Kidney epithelial cell (primary cell): ENCODE measurements at regions not wholly inside any gene's neighbourhood (a gene's known extent, or its start where the extent isn't known, plus 50 kb on each side); places are given as distances from the start of the nearest gene placed in this dataset.

Source experiments
- DNase-seq: peaks from one replicate; pipeline ENCODE4 v3.0.0-alpha.2; 2010; ENCODE audit warnings: low read depth
- H3K27me3 ChIP-seq: 2 replicates; pipeline ENCODE4 v1.6.0; 2011; ENCODE audit warnings: low read length; ENCODE audit not compliant: control insufficient read depth, insufficient read depth
- H3K36me3 ChIP-seq: 2 replicates; pipeline ENCODE4 v1.5.1; 2011; ENCODE audit warnings: low read length; ENCODE audit not compliant: control insufficient read depth, insufficient read depth
- H3K4me3 ChIP-seq: 2 replicates; pipeline ENCODE4 v1.5.1; 2011; ENCODE audit warnings: low read depth, mild to moderate bottlenecking, control low read depth, low read length
- CTCF ChIP-seq: IDR thresholded peaks from 2 replicates; pipeline ENCODE4 v1.5.1; 2011; ENCODE audit warnings: mild to moderate bottlenecking, moderate library complexity, low read length, control low read depth, inconsistent platforms; ENCODE audit not compliant: insufficient read depth, poor library complexity, severe bottlenecking

GRCh38 chr11:71136095-71136845, 116.1 kb downstream of the SHANK2 start:
- no peak for DNase-seq
- H3K27me3 ChIP-seq: no peaks in the 10 kb centered on the region
- H3K36me3 ChIP-seq: no peaks in the 10 kb centered on the region
- no peak for TF ChIP-seq CTCF
- no peak overlapping the region for H3K4me3 ChIP-seq

GRCh38 chr11:71135112-71135511, 117.3 kb downstream of the SHANK2 start:
- Histone ChIP-seq H3K36me3 (no peaks in the 10 kb centered on the region), H3K4me3 (no peak overlapping the region), H3K27me3 (no peaks in the 10 kb centered on the region)
- TF ChIP-seq CTCF: no peak
- DNase-seq: no peak

GRCh38 chr11:71133946-71134345, 118.4 kb downstream of the SHANK2 start:
- H3K27me3 ChIP-seq: no peaks in the 10 kb centered on the region
- no peak for TF ChIP-seq CTCF
- H3K36me3 ChIP-seq: no peaks in the 10 kb centered on the region
- H3K4me3 ChIP-seq: no peak overlapping the region
- DNase-seq: no peak

- Histone ChIP-seq H3K36me3 (no peaks in the 10 kb centered on the region), H3K27me3 (no peaks in the 10 kb centered on the region), H3K4me3 (no peak overlapping the region)
- TF ChIP-seq CTCF: no peak
- no peak for DNase-seq
Measured at GRCh38 chr11:71131861-71132260, 120.5 kb downstream of the SHANK2 start.

- Histone ChIP-seq H3K27me3 (no peaks in the 10 kb centered on the region), H3K4me3 (no peak overlapping the region), H3K36me3 (no peaks in the 10 kb centered on the region)
- DNase-seq: no peak
- TF ChIP-seq CTCF: no peak
Measured at GRCh38 chr11:71130106-71130505, 122.3 kb downstream of the SHANK2 start.

- Histone ChIP-seq H3K4me3 (no peak overlapping the region), H3K27me3 (no peaks in the 10 kb centered on the region), H3K36me3 (no peaks in the 10 kb centered on the region)
- DNase-seq: no peak
- no peak for TF ChIP-seq CTCF
Measured at GRCh38 chr11:71129624-71130023, 122.8 kb downstream of the SHANK2 start.
